Stimulated activated CD4-positive, alpha-beta T cell treated with anti-CD3 and anti-CD28 coated beads, Interleukin-1b, Interleukin-23, amount 100 ng/mL, for 24 hours (primary cell): ENCODE measurements at regions not wholly inside any gene's neighbourhood (a gene's known extent, or its start where the extent isn't known, plus 50 kb on each side); places are given as distances from the start of the nearest gene placed in this dataset.
"Not testable (repeated sequence)": the region's sequence is repeated elsewhere in the genome, so short reads cannot be mapped to it uniquely, and the experiment has no call there.

Experiments used
- DNase-seq, 4 experiments: peaks; one replicate each; pipeline ENCODE4 v3.0.0-alpha.2; 2020; ENCODE audit warnings: low read depth in 4 of 4, low spot score in 1 of 4

DNA sequence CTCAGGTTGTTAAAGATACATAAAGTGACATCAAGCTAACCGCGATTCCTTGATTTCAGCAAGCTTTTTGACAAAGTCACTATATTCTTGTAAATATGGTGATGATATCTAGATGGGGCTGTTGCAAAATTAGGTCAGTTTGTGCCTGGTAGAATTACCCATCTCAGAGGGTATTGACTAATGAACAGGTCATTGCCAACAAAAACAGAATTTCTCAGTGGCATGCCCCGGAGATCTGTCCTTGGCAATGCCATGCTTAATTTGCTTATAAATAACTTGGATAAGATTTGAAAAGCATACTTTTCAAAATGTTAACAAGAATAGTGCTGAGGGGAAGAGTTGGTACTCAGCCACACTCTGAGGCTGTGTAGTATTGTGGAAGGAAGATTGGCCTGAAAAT is 783.3 kb upstream of the SEMA6A start:
- DNase-seq: no peak

DNA sequence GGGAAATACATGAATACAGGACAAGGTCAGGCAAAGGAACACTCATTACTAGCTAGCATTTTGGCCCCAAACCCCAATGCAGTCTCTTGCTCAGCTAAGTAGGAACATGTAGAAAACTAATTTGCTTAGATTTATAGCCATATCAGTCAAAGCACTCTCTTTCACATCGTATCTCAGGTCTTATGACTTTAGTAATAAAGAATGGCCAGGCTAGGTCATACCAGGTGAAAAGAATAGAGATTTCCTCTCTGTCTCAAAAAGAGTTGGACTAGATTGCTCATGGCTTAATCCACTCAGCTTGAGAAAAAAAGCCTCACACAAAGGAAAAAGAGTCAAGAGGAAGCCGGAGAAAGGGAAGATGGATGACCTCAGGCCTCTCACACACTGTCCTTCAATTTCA is 772.7 kb upstream of the SEMA6A start:
- DNase-seq: no peak

DNA sequence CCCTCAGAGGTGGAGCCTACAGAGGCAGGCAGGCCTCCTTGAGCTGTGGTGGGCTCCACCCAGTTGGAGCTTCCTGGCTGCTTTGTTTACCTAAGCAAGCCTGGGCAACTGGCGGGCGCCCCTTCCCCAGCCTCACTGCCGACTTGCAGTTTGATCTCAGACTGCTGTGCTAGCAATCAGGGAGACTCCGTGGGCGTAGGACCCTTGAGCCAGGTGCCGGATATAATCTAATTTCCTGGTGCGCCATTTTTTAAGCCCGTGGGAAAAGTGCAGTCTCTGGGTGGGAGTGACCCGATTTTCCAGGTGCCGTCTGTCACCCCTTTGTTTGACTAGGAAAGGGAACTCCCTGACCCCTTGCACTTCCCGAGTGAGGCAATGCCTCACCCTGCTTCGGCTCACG is 769.1 kb upstream of the SEMA6A start:
- not testable (repeated sequence) for DNase-seq

DNA sequence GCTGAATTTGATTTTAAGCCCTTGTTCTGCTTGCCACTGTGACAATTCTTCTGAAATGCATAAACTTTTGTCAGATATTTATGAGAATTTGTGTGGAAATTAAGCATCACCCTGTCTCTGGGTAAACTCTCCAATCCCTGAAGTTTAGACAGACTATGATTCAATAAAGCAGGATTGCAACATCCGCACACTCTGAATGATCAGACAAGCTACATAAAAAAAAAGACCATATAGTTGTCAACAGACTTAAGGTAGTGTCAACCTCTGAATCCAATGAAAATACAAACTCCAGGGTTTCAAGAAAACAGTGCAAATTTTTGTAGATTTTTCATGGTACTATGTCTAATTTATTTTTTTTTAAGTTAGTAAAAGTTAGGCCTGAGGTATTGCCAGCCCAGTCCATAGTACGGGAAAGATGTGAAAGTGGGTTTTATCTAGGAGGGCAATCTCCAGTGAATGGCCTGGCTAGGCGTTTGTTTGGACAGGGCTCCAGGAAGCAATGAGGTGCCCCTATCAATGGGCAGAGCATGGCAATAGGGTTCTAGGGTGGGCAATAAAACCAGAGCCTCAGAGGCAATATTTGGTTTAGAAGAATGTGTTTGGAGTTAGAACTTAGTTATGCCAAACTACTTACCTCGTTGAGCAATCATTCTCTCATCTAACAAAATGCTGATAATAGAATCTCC is 762.6 kb upstream of the SEMA6A start:
- DNase-seq: no peak

DNA sequence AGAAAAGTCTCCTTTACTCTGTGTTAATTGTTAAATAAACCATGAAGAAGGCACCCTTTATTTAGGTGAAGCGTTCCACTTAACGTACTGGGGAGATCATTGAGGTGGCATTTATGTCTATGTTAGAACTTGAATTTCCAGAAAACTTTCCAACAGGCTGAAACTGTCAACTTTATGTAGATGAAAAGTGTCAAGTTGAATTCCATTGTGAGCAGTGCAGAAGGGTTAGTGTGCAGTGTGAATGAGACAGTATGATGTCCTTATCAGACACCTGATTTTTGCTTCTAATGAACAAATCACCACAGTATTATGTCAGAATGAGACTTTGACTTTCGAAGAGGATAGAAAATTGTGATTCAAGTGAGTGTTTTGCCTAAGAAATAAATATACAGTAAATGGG is 761.6 kb upstream of the SEMA6A start:
- no peak for DNase-seq

DNA sequence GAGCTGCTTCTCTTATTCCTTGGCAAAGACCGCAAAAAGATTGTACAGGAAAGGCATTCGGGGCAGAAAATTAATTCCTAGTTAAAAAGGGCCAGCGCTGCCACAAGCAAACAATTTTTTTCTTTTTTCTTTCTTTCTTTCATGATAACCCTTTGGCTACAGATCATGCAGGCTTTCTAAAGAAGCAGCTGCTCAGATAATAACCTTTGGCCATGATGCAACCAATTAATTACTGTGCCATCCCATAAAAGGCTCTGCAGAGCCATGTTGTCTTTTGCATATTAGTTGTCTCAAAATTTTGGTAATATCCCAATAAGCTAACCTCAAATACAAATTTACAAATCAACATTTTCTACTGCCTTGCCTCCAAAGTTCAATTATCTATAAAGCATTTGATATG is 758.4 kb upstream of the SEMA6A start:
- DNase-seq: no peak

DNA sequence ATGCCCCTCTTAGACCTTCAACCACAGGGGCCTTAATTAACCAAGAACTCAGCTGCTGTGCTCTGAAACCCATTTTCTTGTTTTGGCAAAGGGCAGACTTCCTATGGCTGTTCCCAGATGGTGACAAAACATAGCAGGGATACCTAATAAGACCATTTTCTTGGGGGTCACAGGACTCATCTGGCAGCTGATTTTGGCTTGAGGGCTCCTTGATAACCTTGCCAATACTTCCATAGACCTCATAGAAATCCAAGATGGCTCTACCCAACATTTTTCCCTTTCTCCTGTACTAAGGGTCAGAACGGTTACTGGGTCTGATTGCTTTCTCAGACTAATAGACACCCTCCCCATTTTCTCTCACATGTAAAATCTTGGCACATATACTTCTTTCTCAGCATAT is 757.7 kb upstream of the SEMA6A start:
- no peak for DNase-seq

DNA sequence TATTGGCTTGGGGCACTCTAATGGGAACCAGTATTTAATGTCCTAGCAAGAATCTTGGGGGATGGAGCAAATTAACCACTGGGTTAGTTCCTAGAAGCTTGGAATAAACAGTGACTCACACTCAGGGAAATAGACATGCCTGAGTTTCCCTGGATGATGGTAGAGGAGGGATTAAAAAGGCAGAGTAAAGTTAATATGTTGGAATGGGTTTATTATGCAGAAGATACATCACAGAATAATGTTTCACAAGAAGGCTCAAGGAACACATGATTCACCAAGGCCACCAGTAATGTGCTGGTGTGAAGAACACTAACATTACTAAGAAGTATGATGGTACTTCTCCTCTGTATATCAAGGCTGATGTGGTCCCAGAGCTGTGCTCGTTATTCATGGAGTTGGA is 752.9 kb upstream of the SEMA6A start:
- DNase-seq: no peak

DNA sequence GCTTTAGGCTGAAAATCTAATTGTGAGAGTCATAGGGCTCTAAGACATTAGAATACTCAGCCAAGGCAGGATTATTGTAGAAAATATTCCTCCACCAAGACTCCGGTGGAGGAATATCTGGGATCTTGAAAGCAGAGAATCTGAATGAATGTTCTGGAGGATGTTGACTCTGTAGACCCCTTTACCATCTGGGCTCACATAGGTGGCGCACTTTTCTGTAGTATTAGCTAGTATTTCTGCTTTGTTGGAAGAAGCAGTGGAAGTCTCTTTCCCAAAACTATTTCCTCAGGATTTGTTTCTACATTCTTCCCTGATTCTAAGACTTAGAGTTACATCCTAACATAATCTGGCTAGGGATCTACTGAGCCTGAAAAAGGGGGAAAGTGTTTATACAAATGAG is 752.4 kb upstream of the SEMA6A start:
- no peak for DNase-seq

DNA sequence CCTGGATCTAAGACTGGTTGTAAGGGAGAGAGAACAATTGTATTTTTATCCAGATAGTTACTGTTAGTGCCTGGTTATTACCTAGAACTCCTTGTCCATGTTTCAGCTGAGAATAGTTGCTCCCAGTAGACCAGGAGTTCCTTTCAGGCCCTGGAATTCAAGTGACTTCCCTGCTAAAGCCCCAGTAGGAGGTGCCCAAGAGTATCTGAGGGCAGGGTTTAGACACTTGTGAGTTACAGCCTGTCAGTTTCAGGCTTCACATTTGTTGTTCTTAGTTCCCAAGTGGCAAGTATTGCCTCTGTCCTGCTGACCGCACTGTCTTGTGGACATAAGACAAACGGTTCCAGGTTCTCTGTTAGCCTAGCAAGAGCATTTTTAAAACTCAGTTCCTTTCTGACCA is 743.9 kb upstream of the SEMA6A start:
- no peak for DNase-seq

DNA sequence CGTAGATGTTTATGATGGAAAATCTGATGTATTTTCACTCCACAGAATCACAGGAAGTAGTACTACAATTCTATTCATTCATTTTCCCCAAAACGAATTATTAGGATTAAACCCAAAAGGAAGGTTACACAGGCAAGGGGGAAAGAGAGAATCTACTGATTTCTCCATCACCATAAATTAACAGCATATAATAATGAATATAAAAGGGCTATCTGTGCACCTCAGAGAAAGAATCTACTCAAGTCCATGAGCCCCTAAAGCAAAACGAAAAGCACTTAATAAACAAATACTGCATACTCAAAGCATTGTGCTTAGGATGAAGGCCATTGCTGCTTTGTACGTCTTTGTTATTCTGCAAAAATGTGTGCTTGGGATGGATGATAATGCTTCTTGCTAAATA is 740.5 kb upstream of the SEMA6A start:
- no peak for DNase-seq

DNA sequence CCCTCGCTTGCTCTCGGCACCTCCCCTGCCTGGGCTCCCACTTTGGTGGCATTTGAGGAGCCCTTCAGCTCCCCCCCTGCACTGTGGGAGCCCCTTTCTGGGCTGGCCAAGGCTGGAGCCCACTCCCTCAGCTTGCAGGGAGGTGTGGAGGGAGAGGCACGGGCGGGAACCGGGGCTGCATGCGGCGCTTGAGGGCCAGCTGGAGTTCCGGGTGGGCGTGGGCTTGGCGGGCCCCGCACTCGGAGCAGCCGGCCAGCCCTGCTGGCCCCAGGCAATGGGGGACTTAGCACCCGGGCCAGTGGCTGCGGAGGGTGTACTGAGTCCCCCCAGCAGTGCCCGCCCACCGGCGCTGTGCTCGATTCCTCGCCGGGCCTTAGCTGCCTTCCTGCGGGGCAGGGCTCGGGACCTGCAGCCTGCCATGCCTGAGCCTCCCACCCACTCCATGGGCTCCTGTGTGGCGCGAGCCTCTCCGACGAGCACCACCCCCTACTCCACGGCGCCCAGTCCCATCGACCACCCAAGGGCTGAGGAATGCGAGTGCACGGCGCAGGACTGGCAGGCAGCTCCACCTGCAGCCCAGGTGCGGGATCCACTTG is 730.0 kb upstream of the SEMA6A start:
- DNase-seq: not testable (repeated sequence)

DNA sequence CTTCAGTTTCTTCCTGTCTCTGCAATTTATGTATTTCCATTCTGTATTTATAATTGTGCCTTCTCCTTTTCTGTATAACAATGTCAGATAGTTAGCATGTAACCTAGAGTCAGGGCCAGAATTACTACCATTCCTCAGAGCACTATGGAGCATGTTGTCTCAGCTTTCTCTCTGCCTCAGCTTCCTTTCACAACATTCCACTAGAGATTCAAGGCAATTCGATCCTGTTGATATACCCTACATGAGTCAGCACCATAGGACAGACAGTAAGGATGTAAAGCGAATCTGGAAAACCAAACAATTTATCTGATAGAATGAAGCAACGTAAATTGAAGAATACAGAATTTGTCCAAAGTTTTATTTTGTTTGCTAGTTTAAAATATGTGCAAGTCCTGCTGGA is 728.3 kb upstream of the SEMA6A start:
- DNase-seq: no peak

DNA sequence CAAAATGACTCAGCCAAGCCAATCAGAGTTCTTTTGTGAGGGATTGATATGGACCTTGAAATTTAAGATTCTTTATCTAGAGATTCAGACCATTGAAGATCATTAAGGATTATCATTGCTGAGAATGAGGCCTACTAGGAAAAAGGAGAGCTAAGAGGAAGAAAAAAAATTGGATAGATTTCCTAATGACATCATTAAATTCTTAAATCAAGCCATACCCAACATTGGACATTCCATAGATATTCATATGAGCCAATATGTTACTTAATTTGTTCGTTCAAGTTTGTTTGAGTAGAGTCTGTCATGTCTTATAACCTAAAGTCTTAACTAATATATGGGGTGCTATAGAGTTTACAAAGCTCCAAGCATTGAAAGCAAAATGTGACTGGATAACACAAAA is 727.9 kb upstream of the SEMA6A start:
- no peak for DNase-seq

DNA sequence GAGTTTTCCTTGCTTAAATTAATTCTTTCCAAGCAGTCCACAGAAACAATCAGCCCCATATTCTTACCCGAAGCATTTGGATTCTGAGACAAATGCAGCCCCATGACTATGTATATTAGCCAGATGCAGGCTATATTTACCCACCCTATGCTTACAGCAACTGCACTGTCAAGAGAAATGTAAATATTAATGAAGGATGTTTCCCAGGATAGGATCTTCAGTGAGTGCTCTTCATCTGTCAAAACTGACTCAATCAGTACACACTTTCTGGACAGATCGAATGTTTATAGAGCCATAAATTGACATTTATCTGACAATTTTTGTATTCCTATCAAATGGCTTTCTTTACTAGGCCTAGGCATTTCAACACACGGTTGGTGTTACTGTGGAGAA is 725.3 kb upstream of the SEMA6A start:
- DNase-seq: no peak

DNA sequence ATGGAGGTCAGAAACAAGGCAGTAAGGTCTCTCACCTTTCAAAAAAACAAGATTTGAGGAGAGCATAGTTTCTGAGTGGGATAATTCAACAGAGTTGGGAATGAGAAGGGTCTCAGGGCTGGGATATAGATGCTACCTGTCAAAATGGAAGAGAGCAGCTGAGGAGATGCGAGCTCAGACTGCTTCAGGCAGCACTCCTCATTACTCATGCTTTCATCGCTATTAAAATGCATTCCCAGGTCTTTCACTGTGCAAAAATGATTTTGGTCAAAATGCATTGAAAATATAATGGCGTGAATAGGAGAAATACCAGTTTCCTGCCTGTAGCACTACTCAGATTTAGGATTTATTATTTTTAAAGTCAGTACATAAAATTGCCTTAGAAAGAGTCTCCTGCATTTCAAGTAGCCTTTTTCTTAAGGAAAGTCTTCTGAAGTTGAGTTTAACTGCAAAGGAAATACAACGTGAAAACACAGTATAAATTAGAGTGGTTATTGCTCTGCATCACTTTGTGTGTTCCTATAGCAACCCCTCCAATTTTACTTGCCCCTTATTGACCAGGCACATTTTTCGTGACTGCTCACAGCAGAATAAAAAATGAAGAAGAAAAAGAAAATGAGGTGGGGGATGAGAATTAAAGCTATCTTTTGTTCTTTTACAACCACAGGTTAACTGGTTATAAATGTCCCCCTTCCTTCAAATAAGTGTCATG is 724.8 kb upstream of the SEMA6A start:
- DNase-seq: no peak

DNA sequence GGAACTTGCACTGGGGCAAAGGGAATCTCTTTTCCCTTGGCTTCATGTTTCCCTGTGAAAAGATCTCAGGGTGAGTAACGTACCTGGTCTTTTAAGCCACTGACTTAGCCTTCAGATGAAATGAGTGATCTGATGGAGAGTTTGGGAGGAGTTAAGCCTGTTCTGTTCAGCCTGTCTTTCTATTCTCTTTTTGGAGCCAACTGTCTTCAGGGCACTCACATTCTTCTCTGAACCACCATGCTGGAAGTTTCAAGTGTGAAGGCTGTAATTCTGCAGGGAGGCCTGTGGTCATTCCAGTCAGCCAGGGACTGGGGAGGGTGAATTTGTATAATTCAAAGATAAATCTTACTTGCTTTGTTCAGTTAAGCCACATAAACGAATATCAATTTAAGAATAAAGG is 722.2 kb upstream of the SEMA6A start:
- DNase-seq: no peak

DNA sequence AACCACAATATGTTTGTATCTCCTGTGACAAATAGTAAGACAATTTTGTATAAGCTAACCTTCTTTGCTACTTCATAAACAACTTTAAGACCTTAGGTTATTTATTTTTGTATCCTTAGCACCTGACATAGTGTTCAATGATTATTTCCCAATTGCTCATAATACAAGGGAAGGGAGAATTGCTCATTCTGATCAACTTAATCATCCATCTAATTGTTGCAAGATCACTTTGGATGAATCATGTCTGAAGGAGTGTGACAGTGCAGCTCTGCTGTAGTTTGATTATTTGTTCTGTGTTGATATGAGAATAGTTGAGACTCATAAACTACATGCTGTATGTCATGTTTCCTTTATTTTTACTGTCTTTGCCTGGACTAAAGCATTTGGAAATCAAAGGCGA is 721.3 kb upstream of the SEMA6A start:
- DNase-seq: no peak

DNA sequence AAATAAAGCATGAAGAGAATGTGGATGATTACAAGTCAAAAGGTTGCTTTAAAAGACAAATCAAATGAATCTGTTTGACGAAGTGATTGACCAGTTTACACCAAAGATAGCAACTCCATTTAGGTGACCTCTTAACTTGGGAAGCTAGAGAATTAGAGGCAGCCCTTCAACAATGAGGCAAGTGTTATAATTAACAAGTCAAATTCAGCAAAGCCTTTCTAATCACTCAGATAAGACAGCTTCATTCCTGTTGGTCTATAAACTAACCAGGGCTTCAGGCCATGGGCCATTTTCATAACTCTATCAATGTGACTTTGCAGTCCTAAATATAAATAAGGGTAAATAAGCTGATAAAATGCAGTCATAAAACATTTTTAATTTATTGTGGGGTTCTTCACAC is 712.2 kb upstream of the SEMA6A start:
- DNase-seq: no peak

DNA sequence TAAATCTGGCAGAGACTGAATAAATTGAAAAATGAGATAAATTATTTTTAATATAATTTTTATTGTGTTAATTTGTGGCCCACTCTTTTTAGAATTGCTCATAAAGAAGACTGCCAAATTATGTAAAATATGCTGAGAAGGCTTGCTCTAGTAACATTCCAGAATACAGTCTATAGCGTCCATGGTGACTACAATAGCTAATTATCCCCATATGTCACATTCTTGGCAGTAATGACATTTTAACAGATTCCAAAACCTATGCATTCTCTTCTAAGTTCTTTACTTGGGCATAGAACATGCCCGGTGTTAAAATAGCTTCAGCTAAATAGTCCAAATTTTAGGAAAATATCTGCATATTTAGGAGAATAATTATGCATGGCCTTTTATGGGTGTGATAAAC is 697.0 kb upstream of the SEMA6A start:
- DNase-seq: no peak

DNA sequence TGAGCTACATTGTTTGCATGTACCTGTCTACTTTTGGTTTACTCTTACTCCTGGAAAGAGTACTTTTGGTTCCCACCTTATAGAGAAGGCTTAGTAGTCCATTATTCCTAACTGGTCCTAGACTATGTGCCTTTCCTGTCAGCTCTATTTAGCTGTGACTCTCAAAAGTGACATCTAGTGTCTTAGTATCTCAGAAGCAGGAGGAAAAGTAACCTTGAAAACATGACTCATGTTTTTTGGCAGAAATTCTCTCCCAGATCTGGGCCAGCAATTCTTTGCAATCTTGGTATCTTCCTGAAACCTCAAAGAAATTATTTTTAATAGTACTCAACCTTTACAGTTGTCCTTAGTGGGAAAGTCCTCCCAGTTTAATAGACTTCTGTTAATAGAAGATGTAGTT is 691.7 kb upstream of the SEMA6A start:
- DNase-seq: no peak

DNA sequence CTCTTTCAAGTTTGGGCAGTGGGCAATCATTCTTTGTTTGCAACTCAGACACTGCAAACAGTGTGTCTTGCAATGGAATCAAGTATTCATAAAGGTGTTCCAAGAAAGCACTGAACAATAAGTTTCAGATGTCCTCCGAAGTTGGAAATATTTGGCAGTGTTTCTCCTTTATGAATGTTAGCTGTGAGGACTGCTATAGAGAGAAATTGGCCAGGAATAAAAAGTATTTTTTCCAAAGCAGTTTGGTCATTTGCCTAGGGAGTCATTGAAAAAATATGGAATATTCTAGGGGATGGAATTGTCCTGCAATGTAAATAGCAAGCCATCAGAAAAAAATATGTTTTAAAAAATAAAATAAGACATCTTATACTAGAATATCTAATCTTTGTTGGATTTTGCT is 688.6 kb upstream of the SEMA6A start:
- no peak for DNase-seq
